H9 (cell line): ENCODE measurements at regions not wholly inside any gene's neighbourhood (a gene's known extent, or its start where the extent isn't known, plus 50 kb on each side); places are given as distances from the start of the nearest gene placed in this dataset.

Source experiments
- DNase-seq: peaks from one replicate; pipeline ENCODE4 v3.0.0-alpha.2; 2017
- H2AFZ ChIP-seq: one replicate; pipeline ENCODE4 v1.6.1; 2013; ENCODE audit warnings: mild to moderate bottlenecking, low read length, control low read depth, moderate library complexity
- H2AK5ac ChIP-seq: 2 replicates; pipeline ENCODE4 v1.6.1; 2013; ENCODE audit warnings: low read length, control low read depth, mixed read lengths; ENCODE audit not compliant: insufficient read length
- H2BK120ac ChIP-seq: one replicate; pipeline ENCODE4 v1.6.1; 2013; ENCODE audit warnings: low read depth, mild to moderate bottlenecking, low read length, control low read depth, inconsistent platforms; ENCODE audit not compliant: poor library complexity, severe bottlenecking
- H2BK12ac ChIP-seq: 2 replicates; pipeline ENCODE4 v1.6.1; 2013; ENCODE audit warnings: low read length, control low read depth, mixed read lengths, low read depth; ENCODE audit not compliant: insufficient read length
- H2BK15ac ChIP-seq: 2 replicates; pipeline ENCODE4 v1.6.1; 2013; ENCODE audit warnings: low read depth, low read length, control low read depth
- H2BK20ac ChIP-seq: one replicate; pipeline ENCODE4 v1.6.1; 2013; ENCODE audit warnings: low read depth, mild to moderate bottlenecking, low read length, control low read depth, inconsistent platforms; ENCODE audit not compliant: poor library complexity, severe bottlenecking
- H2BK5ac ChIP-seq: 2 replicates; pipeline ENCODE4 v1.6.1; 2013; ENCODE audit warnings: low read length, control low read depth, mixed read lengths; ENCODE audit not compliant: insufficient read length
- H3K14ac ChIP-seq: 2 replicates; pipeline ENCODE4 v1.6.1; 2013; ENCODE audit warnings: low read length, control low read depth; ENCODE audit not compliant: insufficient read depth
- H3K18ac ChIP-seq: 2 replicates; pipeline ENCODE4 v1.6.1; 2013; ENCODE audit warnings: low read depth, mild to moderate bottlenecking, mixed read lengths, low read length, control low read depth; ENCODE audit not compliant: insufficient read length
- H3K23ac ChIP-seq: 2 replicates; pipeline ENCODE4 v1.6.1; 2013; ENCODE audit warnings: low read length, control low read depth, mixed read lengths, low read depth; ENCODE audit not compliant: insufficient read length
- H3K23me2 ChIP-seq: 2 replicates; pipeline ENCODE4 v1.6.1; 2013; ENCODE audit warnings: low read depth, mild to moderate bottlenecking, mixed read lengths, low read length, control low read depth; ENCODE audit not compliant: insufficient read length, poor library complexity, severe bottlenecking
- H3K27ac ChIP-seq: 2 replicates; pipeline ENCODE4 v1.5.1; 2013; ENCODE audit warnings: low read length, control low read depth, mixed read lengths, low read depth; ENCODE audit not compliant: insufficient read length
- H3K27me3 ChIP-seq: 2 replicates; pipeline ENCODE4 v1.6.1; 2013; ENCODE audit warnings: low read length, control low read depth, inconsistent platforms; ENCODE audit not compliant: insufficient read depth
- H3K4ac ChIP-seq: 2 replicates; pipeline ENCODE4 v1.6.1; 2013; ENCODE audit warnings: low read depth, mild to moderate bottlenecking, control low read depth, inconsistent platforms, low read length, moderate library complexity
- H3K4me1 ChIP-seq: 2 replicates; pipeline ENCODE4 v1.6.1; 2013; ENCODE audit warnings: low read length, control low read depth, inconsistent platforms; ENCODE audit not compliant: insufficient read depth
- H3K4me2 ChIP-seq: 2 replicates; pipeline ENCODE4 v1.6.1; 2013; ENCODE audit warnings: low read length, control low read depth, mixed read lengths; ENCODE audit not compliant: insufficient read length, insufficient read depth
- H3K56ac ChIP-seq: 2 replicates; pipeline ENCODE4 v1.6.1; 2013; ENCODE audit warnings: low read depth, mild to moderate bottlenecking, mixed read lengths, low read length, control low read depth; ENCODE audit not compliant: insufficient read length
- H3K79me1 ChIP-seq: 2 replicates; pipeline ENCODE4 v1.6.1; 2013; ENCODE audit warnings: low read depth, mild to moderate bottlenecking, moderate library complexity, low read length, control low read depth, inconsistent platforms; ENCODE audit not compliant: insufficient read depth, poor library complexity, severe bottlenecking
- H3K79me2 ChIP-seq: 2 replicates; pipeline ENCODE4 v1.6.1; 2013; ENCODE audit warnings: low read length, control low read depth, inconsistent platforms; ENCODE audit not compliant: insufficient read depth
- H3K9ac ChIP-seq: 2 replicates; pipeline ENCODE4 v1.6.1; 2013; ENCODE audit warnings: low read length, control low read depth, mixed read lengths; ENCODE audit not compliant: insufficient read length; ENCODE audit errors: extremely low read depth
- H3K9me3 ChIP-seq: one replicate; pipeline ENCODE4 v1.6.1; 2013; ENCODE audit warnings: low read depth, low read length, inconsistent platforms; ENCODE audit not compliant: control insufficient read depth
- H3T11ph ChIP-seq: one replicate; pipeline ENCODE4 v1.6.1; 2013; ENCODE audit warnings: mild to moderate bottlenecking, low read length, control low read depth, inconsistent platforms
- H4K20me1 ChIP-seq: one replicate; pipeline ENCODE4 v1.6.1; 2013; ENCODE audit not compliant: control insufficient read depth, insufficient read length, insufficient read depth
- H4K5ac ChIP-seq: 2 replicates; pipeline ENCODE4 v1.6.1; 2013; ENCODE audit warnings: low read depth, mild to moderate bottlenecking, mixed read lengths, low read length, control low read depth; ENCODE audit not compliant: insufficient read length
- H4K8ac ChIP-seq: replicated peaks from 2 replicates; pipeline ENCODE4 v1.6.1; 2013; ENCODE audit warnings: low read length, control low read depth, mixed read lengths, low read depth; ENCODE audit not compliant: insufficient read length
- H4K91ac ChIP-seq: 2 replicates; pipeline ENCODE4 v1.6.1; 2013; ENCODE audit warnings: low read depth, mild to moderate bottlenecking, moderate library complexity, mixed read lengths, low read length, control low read depth; ENCODE audit not compliant: insufficient read length
- H3K27ac Mint-ChIP-seq, 3 experiments: 2 replicates in 2 of 3; 3 replicates in 1 of 3; pipeline ENCODE4 v1.8.0; 2020 to 2021; ENCODE audit warnings: mixed read lengths in 3 of 3, mild to moderate bottlenecking in 1 of 3, moderate library complexity in 1 of 3
- H3K27me3 Mint-ChIP-seq: 2 replicates; pipeline ENCODE4 v1.8.0; 2021; ENCODE audit warnings: low read depth, mild to moderate bottlenecking, moderate library complexity, mixed read lengths
- H3K36me3 Mint-ChIP-seq, 3 experiments: 2 replicates in 2 of 3; 3 replicates in 1 of 3; pipeline ENCODE4 v1.8.0; 2020 to 2021; ENCODE audit warnings: low read depth in 3 of 3, mixed read lengths in 3 of 3; ENCODE audit not compliant: insufficient read depth in 1 of 3
- H3K4me1 Mint-ChIP-seq, 2 experiments: 2 replicates each; pipeline ENCODE4 v1.8.0; 2020; ENCODE audit warnings: mixed read lengths in 2 of 2
- H3K4me3 Mint-ChIP-seq, 2 experiments: 2 replicates in 1 of 2; 3 replicates in 1 of 2; pipeline ENCODE4 v1.8.0; 2020 to 2021; ENCODE audit warnings: mild to moderate bottlenecking in 2 of 2, mixed read lengths in 2 of 2, moderate library complexity in 1 of 2
- H3K9me3 Mint-ChIP-seq, 2 experiments: 2 replicates in 1 of 2; 3 replicates in 1 of 2; pipeline ENCODE4 v1.8.0; 2020; ENCODE audit warnings: mild to moderate bottlenecking in 2 of 2, mixed read lengths in 2 of 2, moderate library complexity in 1 of 2
- WGBS: extraction: QIAGEN DNeasy Blood & Tissue Kit; methylation state at CpG from one replicate; pipeline ENCODE4 v1.1.7; 2013; ENCODE audit warnings: missing lambda C conversion rate, low lambda C conversion rate, mixed read lengths; ENCODE audit not compliant: insufficient read length; ENCODE audit errors: extremely low coverage; 5-methylcytosine and 5-hydroxymethylcytosine counted together
- TF ChIP-seq, protein P1 (sequence below): fragments of 200-600 bp; sonication (generic); conservative IDR thresholded peaks from 3 replicates; pipeline ENCODE4 v1.8.0; 2021; ENCODE audit warnings: antibody characterized with exemption, mild to moderate bottlenecking

GRCh38 chr21:41573902-41574690, 66.1 kb upstream of the TMPRSS2 start:
- Histone ChIP-seq H2BK5ac (no peak overlapping the region), H4K8ac (no peak overlapping the region), H3K23ac (no peak overlapping the region), H2BK20ac (no peak overlapping the region), H3K56ac (no peak overlapping the region), H3T11ph (no peak overlapping the region), H3K14ac (no peak overlapping the region), H2AK5ac (no peak overlapping the region), H2BK120ac (no peak overlapping the region), H3K27ac (no peak overlapping the region), H2BK12ac (no peak overlapping the region), H3K9me3 (peaks cover 11% of the 10 kb centered on the region), H3K4me1 (no peaks in the 10 kb centered on the region), H3K79me2 (no peaks in the 10 kb centered on the region), H2AFZ (no peak overlapping the region), H2BK15ac (no peak overlapping the region), H4K20me1 (no peaks in the 10 kb centered on the region), H3K18ac (no peak overlapping the region), H4K91ac (no peak overlapping the region), H3K4ac (no peak overlapping the region), H3K4me2 (no peak overlapping the region), H3K23me2 (no peaks in the 10 kb centered on the region), H3K27me3 (no peaks in the 10 kb centered on the region), H4K5ac (no peak overlapping the region), H3K79me1 (no peaks in the 10 kb centered on the region), H3K9ac (no peak overlapping the region)
- Mint-ChIP-seq H3K27me3 (peaks cover 5% of the 10 kb centered on the region), H3K27ac (no peak overlapping the region), H3K4me1 (no peaks in the 10 kb centered on the region), H3K9me3 (peaks cover 33 to 45% of the 10 kb centered on the region in 2 experiments), H3K4me3 (no peak overlapping the region), H3K36me3 (peaks cover 3 to 34% (median 6%) of the 10 kb centered on the region in 3 experiments; a peak in 6 of 7 replicates)
- TF ChIP-seq, protein P1, sequence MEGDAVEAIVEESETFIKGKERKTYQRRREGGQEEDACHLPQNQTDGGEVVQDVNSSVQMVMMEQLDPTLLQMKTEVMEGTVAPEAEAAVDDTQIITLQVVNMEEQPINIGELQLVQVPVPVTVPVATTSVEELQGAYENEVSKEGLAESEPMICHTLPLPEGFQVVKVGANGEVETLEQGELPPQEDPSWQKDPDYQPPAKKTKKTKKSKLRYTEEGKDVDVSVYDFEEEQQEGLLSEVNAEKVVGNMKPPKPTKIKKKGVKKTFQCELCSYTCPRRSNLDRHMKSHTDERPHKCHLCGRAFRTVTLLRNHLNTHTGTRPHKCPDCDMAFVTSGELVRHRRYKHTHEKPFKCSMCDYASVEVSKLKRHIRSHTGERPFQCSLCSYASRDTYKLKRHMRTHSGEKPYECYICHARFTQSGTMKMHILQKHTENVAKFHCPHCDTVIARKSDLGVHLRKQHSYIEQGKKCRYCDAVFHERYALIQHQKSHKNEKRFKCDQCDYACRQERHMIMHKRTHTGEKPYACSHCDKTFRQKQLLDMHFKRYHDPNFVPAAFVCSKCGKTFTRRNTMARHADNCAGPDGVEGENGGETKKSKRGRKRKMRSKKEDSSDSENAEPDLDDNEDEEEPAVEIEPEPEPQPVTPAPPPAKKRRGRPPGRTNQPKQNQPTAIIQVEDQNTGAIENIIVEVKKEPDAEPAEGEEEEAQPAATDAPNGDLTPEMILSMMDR, result no peak
- DNase-seq, result no peak
- no CpG with 5 or more reads among the region's 5 CpGs for WGBS
